IMR-90 (cell line): ENCODE measurements at regions not wholly inside any gene's neighbourhood (a gene's known extent, or its start where the extent isn't known, plus 50 kb on each side); places are given as distances from the start of the nearest gene placed in this dataset.

Experiments
- ATAC-seq: fragments of 200-7000 bp; cut with Tn5 transposase; 2 replicates; pipeline ENCODE4 v1.9.1; 2020; ENCODE audit warnings: low read depth, mild to moderate bottlenecking, moderate library complexity
- BruUV-seq: library from RNA; stranded (reverse); fragments of 400-500 nt; replicated peaks from 2 replicates; lab custom pipeline; 2021; lab: Mats Ljungman, UMichigan
- CTCF ChIA-PET: fragments of 300-600 bp; formaldehyde crosslinking; extraction: SDS; loops from one replicate; lab custom pipeline; 2021; ENCODE audit warnings: antibody characterized with exemption; lab: Yijun Ruan, JAX
- POLR2A ChIA-PET: fragments of 300-600 bp; sonication (Branson Sonifier 250); formaldehyde crosslinking; loops from one replicate; lab custom pipeline; 2022; ENCODE audit warnings: antibody characterized with exemption; ENCODE audit not compliant: unreplicated experiment; lab: Charles Lee
- DNase-seq: peaks from one replicate; pipeline ENCODE4 v3.0.0; 2013
- H2AFZ ChIP-seq: replicated peaks from 2 replicates; pipeline ENCODE3; 2013; ENCODE audit warnings: low read length, mild to moderate bottlenecking; ENCODE audit not compliant: poor library complexity
- H2AK5ac ChIP-seq: 2 replicates; pipeline ENCODE4 v1.6.1; 2013; ENCODE audit warnings: low read depth, low read length, inconsistent platforms
- H2AK9ac ChIP-seq: replicated peaks from 2 replicates; pipeline ENCODE3; 2013; ENCODE audit warnings: mild to moderate bottlenecking, low read depth, low read length, moderate library complexity; ENCODE audit not compliant: poor library complexity
- H2BK120ac ChIP-seq: 2 replicates; pipeline ENCODE4 v1.6.1; 2013; ENCODE audit warnings: low read depth, low read length, inconsistent platforms
- H2BK15ac ChIP-seq: 3 replicates; pipeline ENCODE4 v1.6.1; 2013; ENCODE audit warnings: low read depth, low read length, inconsistent platforms
- H2BK20ac ChIP-seq: 2 replicates; pipeline ENCODE4 v1.6.1; 2013; ENCODE audit warnings: low read depth, mild to moderate bottlenecking, inconsistent platforms, low read length, moderate library complexity
- H2BK5ac ChIP-seq: 2 replicates; pipeline ENCODE4 v1.6.1; 2013; ENCODE audit warnings: mild to moderate bottlenecking, low read depth, low read length, inconsistent platforms; ENCODE audit not compliant: poor library complexity, severe bottlenecking
- H3K14ac ChIP-seq: replicated peaks from 2 replicates; pipeline ENCODE4 v1.6.1; 2013; ENCODE audit warnings: low read depth, low read length, inconsistent platforms
- H3K18ac ChIP-seq: 2 replicates; pipeline ENCODE4 v1.6.1; 2013; ENCODE audit warnings: low read depth, low read length, control low read depth
- H3K23ac ChIP-seq: 2 replicates; pipeline ENCODE4 v1.6.1; 2013; ENCODE audit warnings: low read depth, low read length, inconsistent platforms
- H3K27ac ChIP-seq: 2 replicates; pipeline ENCODE4 v1.5.1; 2013; ENCODE audit warnings: mild to moderate bottlenecking, control low read depth, low read length; ENCODE audit not compliant: insufficient read depth
- H3K27me3 ChIP-seq: 2 replicates; pipeline ENCODE4 v1.6.1; 2013; ENCODE audit warnings: low read length; ENCODE audit not compliant: control insufficient read depth, insufficient read depth
- H3K36me3 ChIP-seq: 2 replicates; pipeline ENCODE4 v1.6.1; 2013; ENCODE audit warnings: low read length, mixed read lengths; ENCODE audit not compliant: control insufficient read depth, insufficient read depth
- H3K4ac ChIP-seq: 2 replicates; pipeline ENCODE4 v1.6.1; 2013; ENCODE audit warnings: low read depth, low read length, inconsistent platforms
- H3K4me1 ChIP-seq: 2 replicates; pipeline ENCODE4 v1.6.1; 2013; ENCODE audit warnings: low read length, mixed read lengths; ENCODE audit not compliant: control insufficient read depth, insufficient read depth
- H3K4me2 ChIP-seq: 2 replicates; pipeline ENCODE4 v1.6.1; 2013; ENCODE audit warnings: low read depth, mild to moderate bottlenecking, control low read depth, low read length, moderate library complexity
- H3K4me3 ChIP-seq: 2 replicates; pipeline ENCODE4 v1.5.1; 2013; ENCODE audit warnings: low read depth, mild to moderate bottlenecking, control low read depth, low read length, moderate library complexity; ENCODE audit not compliant: insufficient read depth
- H3K56ac ChIP-seq: 2 replicates; pipeline ENCODE4 v1.6.1; 2013; ENCODE audit warnings: low read length, inconsistent platforms; ENCODE audit not compliant: insufficient read depth; ENCODE audit errors: extremely low read depth
- H3K79me1 ChIP-seq, 2 experiments: 2 replicates each; pipeline ENCODE4 v1.6.1; 2013; ENCODE audit warnings: low read length in 2 of 2, inconsistent platforms in 1 of 2, low read depth in 1 of 2
- H3K9ac ChIP-seq: 2 replicates; pipeline ENCODE4 v1.6.1; 2013; ENCODE audit warnings: low read depth, low read length, control low read depth
- H3K9me1 ChIP-seq: 2 replicates; pipeline ENCODE4 v1.6.1; 2013; ENCODE audit warnings: low read length, inconsistent platforms; ENCODE audit not compliant: insufficient read depth
- H3K9me3 ChIP-seq: 2 replicates; pipeline ENCODE4 v1.6.1; 2013; ENCODE audit warnings: low read length; ENCODE audit not compliant: control insufficient read depth, insufficient read depth
- H4K20me1 ChIP-seq: 2 replicates; pipeline ENCODE4 v1.6.1; 2013; ENCODE audit warnings: low read length, inconsistent platforms; ENCODE audit not compliant: insufficient read depth
- H4K5ac ChIP-seq: 2 replicates; pipeline ENCODE4 v1.6.1; 2013; ENCODE audit warnings: mild to moderate bottlenecking, low read depth, low read length, control low read depth
- H4K8ac ChIP-seq, 2 experiments: 2 replicates each; pipeline ENCODE4 v1.6.1; 2013; ENCODE audit warnings: low read depth in 2 of 2, low read length in 2 of 2, control low read depth in 1 of 2, inconsistent platforms in 1 of 2
- H4K91ac ChIP-seq: 2 replicates; pipeline ENCODE4 v1.6.1; 2013; ENCODE audit warnings: low read depth, low read length, inconsistent platforms; ENCODE audit not compliant: insufficient read depth
- BHLHE40 ChIP-seq: fragments of 150-350 bp; IDR thresholded peaks from 2 replicates; pipeline ENCODE4 v1.6.1; 2016; ENCODE audit warnings: mild to moderate bottlenecking, low read depth, low read length
- CEBPB ChIP-seq: IDR thresholded peaks from 2 replicates; pipeline ENCODE4 v1.6.1; 2012; ENCODE audit warnings: low read depth, low read length, improper control_type of control experiment
- CHD1 ChIP-seq: IDR thresholded peaks from 2 replicates; pipeline ENCODE4 v1.6.1; 2012; ENCODE audit warnings: low read depth, low read length, improper control_type of control experiment
- FOS ChIP-seq: fragments of 150-350 bp; IDR thresholded peaks from 2 replicates; pipeline ENCODE4 v1.6.1; 2016; ENCODE audit warnings: low read depth, low read length
- MAFK ChIP-seq: IDR thresholded peaks from 2 replicates; pipeline ENCODE4 v1.6.1; 2012; ENCODE audit warnings: low read depth, low read length, improper control_type of control experiment
- MXI1 ChIP-seq: IDR thresholded peaks from 2 replicates; pipeline ENCODE4 v1.6.1; 2012; ENCODE audit warnings: low read depth, mild to moderate bottlenecking, low read length, moderate library complexity, borderline replicate concordance
- NFE2L2 ChIP-seq: fragments of 150-350 bp; IDR thresholded peaks from 2 replicates; pipeline ENCODE4 v1.6.1; 2016; ENCODE audit warnings: low read depth, mild to moderate bottlenecking, low read length
- POLR2A ChIP-seq: IDR thresholded peaks from 2 replicates; pipeline ENCODE4 v1.6.1; 2012; ENCODE audit warnings: mild to moderate bottlenecking, low read depth, low read length
- RAD21 ChIP-seq: IDR thresholded peaks from 2 replicates; pipeline ENCODE4 v1.6.1; 2012; ENCODE audit warnings: low read length, improper control_type of control experiment
- RCOR1 ChIP-seq: IDR thresholded peaks from 2 replicates; pipeline ENCODE4 v1.6.1; 2012; ENCODE audit warnings: mild to moderate bottlenecking, low read length, improper control_type of control experiment; ENCODE audit not compliant: insufficient replicate concordance
- RFX5 ChIP-seq: IDR thresholded peaks from 2 replicates; pipeline ENCODE4 v1.8.0; 2012; ENCODE audit warnings: low read depth, mild to moderate bottlenecking, low read length, moderate library complexity
- SMC3 ChIP-seq: fragments of 150-350 bp; IDR thresholded peaks from 2 replicates; pipeline ENCODE4 v1.6.1; 2016; ENCODE audit warnings: low read depth, mild to moderate bottlenecking, antibody characterized with exemption, low read length, moderate library complexity
- WGBS, 2 experiments: methylation state at CpG; one replicate each; pipeline versions ENCODE4 v1.1.5 to v1.1.7; 2013; ENCODE audit warnings: missing lambda C conversion rate in 2 of 2; ENCODE audit not compliant: insufficient read length in 1 of 2; ENCODE audit errors: extremely low coverage in 2 of 2; 5-methylcytosine and 5-hydroxymethylcytosine counted together
- dilution Hi-C: fragments of 300-500 bp; cut with HindIII; formaldehyde crosslinking; loops from one replicate; pipeline ENCODE4 v1.14.3; 2018; ENCODE audit warnings: low sequenced_read_pairs; ENCODE audit not compliant: unreplicated experiment
- in situ Hi-C: fragments of 300-500 bp; cut with MboI; formaldehyde crosslinking; loops from 3 replicates; pipeline ENCODE4 v1.14.3; 2019; ENCODE audit warnings: low sequenced_read_pairs, inconsistent platforms, mixed read lengths
- intact Hi-C: fragments of 100-400 bp; cut with micrococcal nuclease; formaldehyde crosslinking; loops from 2 replicates; pipeline ENCODE4 v1.10.0; 2022
- TF ChIP-seq, protein P1 (sequence below): fragments of 150-350 bp; IDR thresholded peaks from 2 replicates; pipeline ENCODE4 v1.6.1; 2017; ENCODE audit warnings: mild to moderate bottlenecking, antibody characterized with exemption, low read length, low read depth
- TF ChIP-seq, protein P2 (sequence below): conservative IDR thresholded peaks from 2 replicates; pipeline ENCODE4 v1.5.1; 2012; ENCODE audit warnings: mild to moderate bottlenecking, low read depth, low read length, improper control_type of control experiment
- TF ChIP-seq, protein P3 (sequence below): fragments of 150-350 bp; IDR thresholded peaks from 2 replicates; pipeline ENCODE4 v1.6.1; 2016; ENCODE audit warnings: low read depth, mild to moderate bottlenecking, low read length, moderate library complexity, borderline replicate concordance

DNA sequence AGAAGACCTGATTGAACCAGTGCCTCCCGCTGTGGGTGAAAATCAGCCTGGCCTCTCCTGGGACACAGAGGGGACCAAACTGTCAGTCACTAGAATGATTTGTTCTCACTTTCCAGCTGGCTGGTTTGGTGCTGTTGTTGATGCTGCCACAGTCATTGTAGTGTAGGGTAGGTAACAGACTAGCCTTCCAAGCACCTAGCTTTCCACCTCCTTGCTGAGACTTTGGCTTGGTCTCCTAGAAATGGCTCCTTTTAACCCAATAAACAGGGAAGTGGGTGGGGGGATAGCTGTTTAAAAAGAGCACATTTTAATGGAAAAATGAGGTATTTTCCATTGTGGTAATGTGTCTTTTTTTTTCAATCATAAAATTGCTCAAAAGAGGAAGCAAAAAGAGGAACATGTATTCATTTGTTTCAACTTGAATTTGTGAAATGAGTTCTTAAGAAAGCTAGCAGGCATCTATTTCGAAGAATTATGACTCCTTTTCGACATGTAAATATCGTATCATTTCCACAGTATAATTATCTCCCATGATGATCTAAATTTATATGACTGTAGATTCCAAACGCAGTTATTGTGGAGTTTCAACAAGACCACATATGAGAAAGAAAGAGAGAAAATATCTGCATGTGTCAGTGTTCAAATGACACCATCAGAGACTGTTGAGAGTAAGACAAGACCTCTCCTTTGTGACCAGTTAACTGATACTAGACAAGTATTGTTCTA, 190.1 kb downstream of the HLX start:
- TF ChIP-seq RCOR1 (no peak), POLR2A (no peak), FOS (no peak), MAFK (no peak), BHLHE40 (no peak), SMC3 (no peak), RFX5 (no peak), CEBPB (no peak), RAD21 (no peak), CHD1 (no peak), NFE2L2 (no peak), MXI1 (no peak)
- TF ChIP-seq, protein P1, sequence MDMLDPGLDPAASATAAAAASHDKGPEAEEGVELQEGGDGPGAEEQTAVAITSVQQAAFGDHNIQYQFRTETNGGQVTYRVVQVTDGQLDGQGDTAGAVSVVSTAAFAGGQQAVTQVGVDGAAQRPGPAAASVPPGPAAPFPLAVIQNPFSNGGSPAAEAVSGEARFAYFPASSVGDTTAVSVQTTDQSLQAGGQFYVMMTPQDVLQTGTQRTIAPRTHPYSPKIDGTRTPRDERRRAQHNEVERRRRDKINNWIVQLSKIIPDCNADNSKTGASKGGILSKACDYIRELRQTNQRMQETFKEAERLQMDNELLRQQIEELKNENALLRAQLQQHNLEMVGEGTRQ = no peak
- TF ChIP-seq, protein P2, sequence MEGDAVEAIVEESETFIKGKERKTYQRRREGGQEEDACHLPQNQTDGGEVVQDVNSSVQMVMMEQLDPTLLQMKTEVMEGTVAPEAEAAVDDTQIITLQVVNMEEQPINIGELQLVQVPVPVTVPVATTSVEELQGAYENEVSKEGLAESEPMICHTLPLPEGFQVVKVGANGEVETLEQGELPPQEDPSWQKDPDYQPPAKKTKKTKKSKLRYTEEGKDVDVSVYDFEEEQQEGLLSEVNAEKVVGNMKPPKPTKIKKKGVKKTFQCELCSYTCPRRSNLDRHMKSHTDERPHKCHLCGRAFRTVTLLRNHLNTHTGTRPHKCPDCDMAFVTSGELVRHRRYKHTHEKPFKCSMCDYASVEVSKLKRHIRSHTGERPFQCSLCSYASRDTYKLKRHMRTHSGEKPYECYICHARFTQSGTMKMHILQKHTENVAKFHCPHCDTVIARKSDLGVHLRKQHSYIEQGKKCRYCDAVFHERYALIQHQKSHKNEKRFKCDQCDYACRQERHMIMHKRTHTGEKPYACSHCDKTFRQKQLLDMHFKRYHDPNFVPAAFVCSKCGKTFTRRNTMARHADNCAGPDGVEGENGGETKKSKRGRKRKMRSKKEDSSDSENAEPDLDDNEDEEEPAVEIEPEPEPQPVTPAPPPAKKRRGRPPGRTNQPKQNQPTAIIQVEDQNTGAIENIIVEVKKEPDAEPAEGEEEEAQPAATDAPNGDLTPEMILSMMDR = no peak
- TF ChIP-seq, protein P3, sequence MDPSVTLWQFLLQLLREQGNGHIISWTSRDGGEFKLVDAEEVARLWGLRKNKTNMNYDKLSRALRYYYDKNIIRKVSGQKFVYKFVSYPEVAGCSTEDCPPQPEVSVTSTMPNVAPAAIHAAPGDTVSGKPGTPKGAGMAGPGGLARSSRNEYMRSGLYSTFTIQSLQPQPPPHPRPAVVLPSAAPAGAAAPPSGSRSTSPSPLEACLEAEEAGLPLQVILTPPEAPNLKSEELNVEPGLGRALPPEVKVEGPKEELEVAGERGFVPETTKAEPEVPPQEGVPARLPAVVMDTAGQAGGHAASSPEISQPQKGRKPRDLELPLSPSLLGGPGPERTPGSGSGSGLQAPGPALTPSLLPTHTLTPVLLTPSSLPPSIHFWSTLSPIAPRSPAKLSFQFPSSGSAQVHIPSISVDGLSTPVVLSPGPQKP = no peak
- no peaks in the 10 kb centered on the region for H3K79me1 ChIP-seq
- H3K9me3 ChIP-seq = no peaks in the 10 kb centered on the region; the same call in 1 of the 2 replicates
- no peak overlapping the region for H3K56ac ChIP-seq
- H4K91ac ChIP-seq = no peak overlapping the region
- H2AK5ac ChIP-seq = no peak overlapping the region
- ChIA-PET POLR2A (no interaction called here), CTCF (interaction anchor here (0.6 kb wide), 1 partner anchor 9 kb away, joined by 5 read pairs; no protein-coding TSS in a partner anchor)
- no peak overlapping the region for H3K18ac ChIP-seq
- H2AK9ac ChIP-seq = no peak overlapping the region
- no peak overlapping the region for H2BK5ac ChIP-seq
- no peaks in the 10 kb centered on the region for H3K9me1 ChIP-seq
- H4K20me1 ChIP-seq = no peaks in the 10 kb centered on the region
- H2BK20ac ChIP-seq = no peak overlapping the region
- dilution Hi-C loops = no loop called here
- H3K27me3 ChIP-seq = no peaks in the 10 kb centered on the region
- no peaks in the 10 kb centered on the region; the same call in 1 of the 2 replicates for H3K36me3 ChIP-seq
- in situ Hi-C loops = no loop called here
- no peak overlapping the region for H4K5ac ChIP-seq
- no peaks in the 10 kb centered on the region; the same call in 1 of the 2 replicates for H3K4me1 ChIP-seq
- H3K4me2 ChIP-seq = no peak overlapping the region
- H3K23ac ChIP-seq = no peak overlapping the region
- no TSS peak for BruUV-seq
- H3K9ac ChIP-seq = no peak overlapping the region
- H3K4ac ChIP-seq = no peak overlapping the region
- DNase-seq (no peak), ATAC-seq (no peak)
- H2BK15ac ChIP-seq = no peak overlapping the region
- intact Hi-C loops = no loop called here
- H2AFZ ChIP-seq = no peak overlapping the region
- H3K4me3 ChIP-seq = no peak overlapping the region
- H2BK120ac ChIP-seq = no peak overlapping the region
- no peak overlapping the region for H3K27ac ChIP-seq
- no peak overlapping the region for H4K8ac ChIP-seq
- whole genome bisulfite sequencing, 2 experiments = no CpG with 5 or more reads among the region's 5 CpGs
- H3K14ac ChIP-seq = no peak overlapping the region
